Memory B cell (primary cell): ENCODE measurements at regions not wholly inside any gene's neighbourhood (a gene's known extent, or its start where the extent isn't known, plus 50 kb on each side); places are given as distances from the start of the nearest gene placed in this dataset.
"Not testable (repeated sequence)": the region's sequence is repeated elsewhere in the genome, so short reads cannot be mapped to it uniquely, and the experiment has no call there.

ENCODE experiments used
- ATAC-seq: fragments of 150-1000 bp; cut with Tn5 transposase; 2 replicates; pipeline ENCODE4 v1.10.0; 2021; ENCODE audit warnings: low read depth, mild to moderate bottlenecking, moderate library complexity
- DNase-seq, 2 donors: peaks; one replicate each; pipeline ENCODE4 v3.0.0; 2022; ENCODE audit warnings: low spot score in 2 of 2
- H3K27ac Mint-ChIP-seq: one replicate; pipeline ENCODE4 v1.8.0; 2022; ENCODE audit warnings: mild to moderate bottlenecking, moderate library complexity, mixed read lengths
- H3K27me3 Mint-ChIP-seq: one replicate; pipeline ENCODE4 v1.8.0; 2022; ENCODE audit warnings: mixed read lengths
- H3K36me3 Mint-ChIP-seq: one replicate; pipeline ENCODE4 v1.8.0; 2022; ENCODE audit warnings: mild to moderate bottlenecking, mixed read lengths
- H3K4me1 Mint-ChIP-seq: one replicate; pipeline ENCODE4 v1.8.0; 2022; ENCODE audit warnings: mixed read lengths
- H3K4me3 Mint-ChIP-seq: one replicate; pipeline ENCODE4 v1.8.0; 2022; ENCODE audit warnings: mild to moderate bottlenecking, moderate library complexity, mixed read lengths
- H3K9me3 Mint-ChIP-seq: one replicate; pipeline ENCODE4 v1.8.0; 2022; ENCODE audit warnings: mixed read lengths

DNA sequence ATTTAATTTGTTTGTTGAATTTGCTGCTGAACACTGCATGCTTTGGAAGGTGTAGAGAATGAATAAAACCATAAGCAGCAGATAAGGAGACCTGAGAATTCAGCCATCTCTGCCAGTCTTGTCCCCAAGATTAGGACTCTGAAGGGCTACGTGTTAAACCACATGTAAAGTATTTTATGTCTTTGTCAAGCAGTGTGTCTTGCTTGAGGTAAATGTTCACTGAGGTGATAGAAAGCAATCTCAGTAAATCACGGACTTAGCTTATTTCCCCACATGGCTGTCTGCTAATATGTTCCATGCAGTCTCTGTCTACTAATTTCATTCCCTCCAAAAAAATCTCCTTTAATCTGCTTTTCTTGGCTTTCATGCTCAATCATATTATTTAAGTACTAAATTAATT is 467.1 kb downstream of the RAP2B start:
- peaks cover 2% of the 10 kb centered on the region for H3K4me1 Mint-ChIP-seq
- H3K27me3 Mint-ChIP-seq: peaks cover 7% of the 10 kb centered on the region
- no peaks in the 10 kb centered on the region for H3K36me3 Mint-ChIP-seq
- no peak overlapping the region for H3K4me3 Mint-ChIP-seq
- no peak for ATAC-seq
- no peak for DNase-seq
- no peak overlapping the region for H3K27ac Mint-ChIP-seq
- no peaks in the 10 kb centered on the region for H3K9me3 Mint-ChIP-seq

DNA sequence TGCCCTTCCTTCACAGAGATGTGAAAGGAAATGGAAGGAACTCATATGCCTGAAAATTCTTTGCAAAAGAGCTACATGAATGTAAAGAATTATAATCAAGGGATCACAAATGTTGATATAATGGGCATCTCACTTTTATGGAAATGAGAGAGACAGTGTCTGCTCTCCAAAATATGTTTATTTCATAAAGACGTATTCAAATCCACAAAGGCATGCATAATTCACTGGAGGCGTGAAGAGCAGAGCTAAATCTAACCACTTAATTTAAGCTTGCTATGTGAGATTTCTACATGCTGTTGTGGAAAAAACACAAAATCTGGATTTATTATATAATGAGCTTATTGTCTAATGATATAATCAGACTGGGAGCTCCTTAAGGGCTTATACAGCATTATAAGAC is 469.1 kb downstream of the RAP2B start:
- H3K4me3 Mint-ChIP-seq: no peak overlapping the region
- H3K27me3 Mint-ChIP-seq: peaks cover 7% of the 10 kb centered on the region
- peaks cover 2% of the 10 kb centered on the region for H3K4me1 Mint-ChIP-seq
- ATAC-seq (no peak), DNase-seq (no peak)
- no peaks in the 10 kb centered on the region for H3K9me3 Mint-ChIP-seq
- H3K27ac Mint-ChIP-seq: no peak overlapping the region
- H3K36me3 Mint-ChIP-seq: no peaks in the 10 kb centered on the region

DNA sequence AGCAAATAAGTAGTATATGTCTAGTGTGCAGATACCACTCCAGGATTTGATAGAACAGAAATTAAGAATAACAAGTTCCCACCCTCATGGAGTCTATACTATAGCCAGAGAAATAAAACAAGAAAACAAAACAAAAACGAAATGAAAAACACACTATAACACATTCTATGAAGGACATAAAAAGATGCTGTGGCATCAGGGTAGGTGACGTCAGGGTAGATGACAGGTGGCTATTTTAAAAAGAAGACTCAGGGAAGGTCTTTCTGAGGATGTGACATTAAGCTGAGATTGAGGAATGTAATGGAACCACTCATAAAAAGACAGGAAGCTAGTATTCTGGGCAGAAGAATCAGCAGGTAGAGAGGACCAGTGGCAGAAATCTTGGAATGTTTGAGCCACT is 469.6 kb downstream of the RAP2B start:
- no peak for ATAC-seq
- Mint-ChIP-seq H3K36me3 (no peaks in the 10 kb centered on the region), H3K9me3 (no peaks in the 10 kb centered on the region), H3K4me3 (no peak overlapping the region), H3K27me3 (peaks cover 5% of the 10 kb centered on the region), H3K4me1 (peaks cover 2% of the 10 kb centered on the region), H3K27ac (no peak overlapping the region)
- no peak for DNase-seq

DNA sequence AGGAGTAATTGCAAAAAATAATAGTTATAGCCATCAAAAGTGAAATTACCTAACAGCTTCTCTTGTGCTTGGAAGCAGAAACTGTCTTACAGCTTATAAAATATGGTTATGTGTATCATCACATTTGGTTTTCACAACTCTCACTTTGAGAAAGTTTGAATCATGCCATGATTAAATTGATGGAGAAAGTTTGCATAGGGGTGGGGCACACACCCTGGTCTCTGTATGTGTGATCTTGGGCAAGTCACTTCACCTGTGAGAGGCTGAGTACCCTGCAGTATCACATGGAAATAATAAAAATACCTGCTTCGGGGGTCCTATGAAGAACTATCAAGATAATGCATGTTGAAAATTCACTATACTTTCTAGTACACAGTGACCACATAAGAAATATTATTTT is 471.4 kb downstream of the RAP2B start:
- no peaks in the 10 kb centered on the region for H3K36me3 Mint-ChIP-seq
- no peak overlapping the region for H3K27ac Mint-ChIP-seq
- ATAC-seq (no peak), DNase-seq (no peak)
- H3K27me3 Mint-ChIP-seq: peaks cover 7% of the 10 kb centered on the region
- H3K9me3 Mint-ChIP-seq: no peaks in the 10 kb centered on the region
- H3K4me1 Mint-ChIP-seq: peaks cover 2% of the 10 kb centered on the region
- no peak overlapping the region for H3K4me3 Mint-ChIP-seq

DNA sequence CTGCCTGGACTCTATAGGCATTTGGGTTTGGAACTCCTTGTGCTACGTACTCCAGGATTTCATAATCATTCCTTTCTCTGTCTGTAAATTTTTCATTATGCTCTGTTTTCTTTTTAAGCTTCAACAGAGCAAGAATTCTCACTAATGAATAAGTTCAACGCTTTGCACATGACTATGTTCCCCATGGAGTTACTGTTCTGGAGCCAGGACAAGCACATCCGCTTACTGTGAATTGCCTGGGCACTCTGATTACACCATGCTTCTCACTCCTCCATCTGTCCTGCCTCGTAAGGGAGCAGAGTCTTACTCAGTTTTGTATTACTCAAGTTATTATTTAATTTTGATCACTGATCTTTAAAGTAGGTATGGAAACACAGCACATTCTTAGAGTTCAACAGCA is 472.7 kb downstream of the RAP2B start:
- peaks cover 7% of the 10 kb centered on the region for H3K27me3 Mint-ChIP-seq
- ATAC-seq (no peak), DNase-seq (no peak)
- no peaks in the 10 kb centered on the region for H3K36me3 Mint-ChIP-seq
- H3K4me1 Mint-ChIP-seq: peaks cover 2% of the 10 kb centered on the region
- no peak overlapping the region for H3K27ac Mint-ChIP-seq
- no peak overlapping the region for H3K4me3 Mint-ChIP-seq
- H3K9me3 Mint-ChIP-seq: no peaks in the 10 kb centered on the region

DNA sequence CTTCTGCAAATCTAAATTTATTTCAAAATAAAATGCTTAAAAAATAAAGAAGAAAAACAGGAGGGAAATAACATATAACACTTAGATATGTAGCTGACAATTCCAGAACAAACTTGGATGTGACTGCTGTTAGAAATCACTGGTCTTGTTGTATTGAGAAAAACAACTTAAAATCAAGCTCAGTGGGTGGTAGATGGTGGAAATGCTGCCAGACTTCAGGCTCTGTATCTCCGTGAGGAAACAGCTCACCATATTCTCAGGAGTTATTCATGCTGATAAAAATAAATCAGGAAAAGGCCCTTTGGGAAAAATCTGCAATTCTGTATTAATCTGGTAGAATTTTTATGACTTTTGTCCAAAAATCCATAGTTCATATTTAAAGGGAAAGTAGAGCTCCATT is 477.6 kb downstream of the RAP2B start:
- Mint-ChIP-seq H3K27me3 (peaks cover 5% of the 10 kb centered on the region), H3K9me3 (peaks cover 5% of the 10 kb centered on the region), H3K4me1 (no peaks in the 10 kb centered on the region), H3K36me3 (no peaks in the 10 kb centered on the region), H3K4me3 (no peak overlapping the region), H3K27ac (no peak overlapping the region)
- ATAC-seq (no peak), DNase-seq (no peak)

DNA sequence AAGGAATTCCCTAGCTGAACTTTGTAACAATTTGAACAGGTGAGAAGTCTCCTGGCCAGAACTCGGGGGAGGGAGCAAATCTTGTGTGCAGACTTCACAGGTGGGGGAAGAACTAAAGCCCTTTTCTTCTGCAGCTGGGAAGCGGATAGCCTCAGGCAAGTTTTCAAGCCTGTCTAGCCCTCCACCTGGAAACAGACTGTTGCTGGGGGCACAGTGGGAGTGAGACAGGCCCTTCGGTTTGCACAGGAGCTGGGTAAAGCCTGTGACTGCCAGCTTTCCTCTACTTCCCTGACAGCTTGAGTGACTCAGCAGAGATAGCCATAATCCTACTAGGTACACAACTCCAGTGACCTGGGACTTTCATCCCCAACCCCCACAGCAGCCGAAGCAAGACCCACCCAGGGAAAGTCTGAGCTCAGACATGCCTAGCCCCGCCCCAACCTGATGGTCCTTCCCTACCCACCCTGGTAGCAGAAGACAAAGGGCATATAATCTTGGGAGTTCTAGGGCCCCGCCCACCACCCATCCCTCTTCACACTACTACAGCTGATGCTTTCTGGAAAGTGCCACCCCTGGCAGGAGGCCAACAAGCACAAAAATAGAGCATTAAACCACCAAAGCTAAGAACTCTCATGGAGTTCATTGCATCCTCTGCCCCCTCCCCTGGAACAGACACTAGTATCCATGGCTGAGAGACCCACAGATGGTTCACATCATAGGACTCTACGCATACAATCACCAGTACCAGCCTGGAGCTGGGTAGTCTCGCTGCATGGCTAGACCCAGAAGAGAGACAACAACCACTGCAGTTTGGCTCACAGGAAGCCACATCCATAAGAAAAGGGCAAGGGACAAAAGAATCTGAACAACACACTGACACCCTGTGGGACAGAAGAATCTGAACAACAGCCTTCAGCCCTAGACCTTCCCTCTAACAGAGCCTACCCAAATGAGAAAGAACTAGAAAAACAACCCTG is 479.0 kb downstream of the RAP2B start:
- peaks cover 5% of the 10 kb centered on the region for H3K27me3 Mint-ChIP-seq
- no peaks in the 10 kb centered on the region for H3K36me3 Mint-ChIP-seq
- no peak for DNase-seq
- no peak overlapping the region for H3K4me3 Mint-ChIP-seq
- ATAC-seq: no peak
- H3K4me1 Mint-ChIP-seq: no peaks in the 10 kb centered on the region
- no peak overlapping the region for H3K27ac Mint-ChIP-seq
- H3K9me3 Mint-ChIP-seq: peaks cover 5% of the 10 kb centered on the region

DNA sequence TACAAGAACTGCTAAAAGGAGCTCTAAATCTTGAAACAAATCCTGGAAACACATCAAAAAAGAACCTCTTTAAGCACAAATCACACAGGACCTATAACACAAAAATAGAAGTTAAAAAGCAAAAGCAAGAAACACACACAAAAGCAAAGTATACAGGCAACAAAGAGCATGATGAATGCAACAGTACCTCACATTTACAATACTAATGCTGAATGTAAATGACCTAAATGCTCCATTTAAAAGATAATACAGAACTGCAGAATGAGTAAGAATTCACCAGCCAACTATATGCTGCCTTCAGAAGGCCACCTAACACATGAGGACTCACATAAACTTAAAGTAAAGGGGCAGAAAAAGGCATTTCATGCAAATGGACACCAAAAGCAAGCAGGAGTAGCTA is 478.6 kb upstream of the ARHGEF26 start:
- not testable (repeated sequence) for H3K27me3 Mint-ChIP-seq, DNase-seq, ATAC-seq, H3K4me1 Mint-ChIP-seq, H3K4me3 Mint-ChIP-seq, H3K36me3 Mint-ChIP-seq, H3K27ac Mint-ChIP-seq, H3K9me3 Mint-ChIP-seq

DNA sequence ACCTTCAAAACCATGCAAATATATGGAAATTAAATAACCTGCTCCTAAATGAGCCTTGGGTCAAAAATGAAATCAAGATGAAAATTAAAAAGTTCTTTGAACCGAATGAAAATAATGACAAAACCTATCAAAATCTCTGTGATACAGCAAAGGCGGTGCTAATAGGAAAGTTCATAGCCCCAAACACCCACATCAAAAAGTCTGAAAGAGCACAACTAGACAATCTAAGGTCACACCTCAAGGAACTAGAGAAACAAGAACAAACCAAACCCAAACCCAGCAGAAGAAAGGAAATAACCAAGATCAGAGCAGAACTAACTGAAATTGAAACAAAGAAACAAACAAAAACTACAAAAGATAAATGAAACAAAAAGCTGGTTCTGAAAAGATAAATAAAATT is 477.7 kb upstream of the ARHGEF26 start:
- not testable (repeated sequence) for H3K27me3 Mint-ChIP-seq, H3K27ac Mint-ChIP-seq, H3K36me3 Mint-ChIP-seq, H3K4me3 Mint-ChIP-seq, H3K9me3 Mint-ChIP-seq, DNase-seq, H3K4me1 Mint-ChIP-seq, ATAC-seq

DNA sequence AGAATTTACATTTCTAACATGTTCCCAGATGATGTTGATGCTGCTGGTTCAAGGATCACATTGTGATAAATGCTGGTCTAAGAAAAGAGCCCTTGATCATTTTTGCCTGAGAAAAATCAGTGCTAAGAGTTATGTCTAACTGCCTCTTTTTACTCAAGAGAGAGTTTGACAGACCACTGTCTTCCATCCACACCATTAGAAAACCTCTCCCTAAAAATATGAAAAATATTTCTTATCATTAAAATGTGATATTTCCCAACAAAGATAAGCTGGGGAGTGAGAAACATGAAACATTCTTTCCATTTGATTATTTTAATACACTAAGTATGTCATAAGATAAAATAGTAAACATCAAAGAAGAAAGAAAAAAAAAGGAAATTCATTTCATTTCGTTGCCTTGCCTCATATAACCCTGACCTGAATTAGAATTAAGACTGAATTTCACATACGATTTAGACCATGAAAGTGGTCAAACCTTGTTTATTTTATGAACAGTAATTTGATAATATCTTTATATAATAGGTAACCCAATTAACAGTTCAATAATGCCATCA is 471.8 kb upstream of the ARHGEF26 start:
- Mint-ChIP-seq H3K4me1 (no peaks in the 10 kb centered on the region), H3K27ac (no peak overlapping the region), H3K4me3 (no peak overlapping the region), H3K9me3 (no peaks in the 10 kb centered on the region), H3K27me3 (peaks cover 2% of the 10 kb centered on the region), H3K36me3 (no peaks in the 10 kb centered on the region)
- DNase-seq (no peak), ATAC-seq (no peak)

DNA sequence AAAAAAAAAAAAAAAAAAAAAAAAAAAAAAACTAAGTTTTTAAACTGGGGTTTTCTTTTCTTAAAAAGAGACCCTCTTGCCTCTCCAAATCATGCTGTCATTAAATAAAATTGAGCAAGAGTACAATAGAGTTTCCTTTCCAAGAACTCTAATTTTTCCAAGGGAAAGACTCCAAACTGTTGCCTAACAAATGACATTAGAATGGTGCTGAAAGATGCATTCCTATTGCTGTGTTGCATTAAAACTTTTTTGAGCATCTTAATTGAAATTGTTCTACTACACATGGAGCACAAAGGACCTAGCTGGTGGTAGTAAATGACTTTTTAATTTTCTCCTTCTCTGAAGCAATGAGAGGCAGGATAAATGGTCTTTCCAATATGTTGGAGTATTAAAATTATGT is 469.1 kb upstream of the ARHGEF26 start:
- H3K27me3 Mint-ChIP-seq: peaks cover 4% of the 10 kb centered on the region
- H3K36me3 Mint-ChIP-seq: no peaks in the 10 kb centered on the region
- H3K27ac Mint-ChIP-seq: no peak overlapping the region
- DNase-seq: no peak
- H3K4me1 Mint-ChIP-seq: no peaks in the 10 kb centered on the region
- no peak overlapping the region for H3K4me3 Mint-ChIP-seq
- H3K9me3 Mint-ChIP-seq: peaks cover 6% of the 10 kb centered on the region
- no peak for ATAC-seq

DNA sequence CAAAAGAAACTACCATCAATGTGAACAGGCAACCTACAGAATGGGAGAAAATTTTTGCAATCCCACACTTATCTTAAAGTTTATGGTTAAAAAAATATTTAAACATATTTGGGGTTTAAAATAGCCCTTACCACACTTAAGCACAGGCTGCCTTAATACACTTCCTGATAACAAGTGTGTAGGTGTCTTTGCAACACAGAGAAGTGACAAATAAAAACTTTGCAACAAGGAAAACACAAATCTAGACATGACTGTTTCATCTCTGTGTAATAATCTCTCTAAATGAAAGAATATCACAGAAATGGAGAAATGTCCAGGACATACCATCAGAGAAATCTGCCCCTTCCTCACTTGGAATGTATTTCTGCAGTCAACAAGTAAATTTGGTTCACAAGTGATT is 464.1 kb upstream of the ARHGEF26 start:
- no peak overlapping the region for H3K4me3 Mint-ChIP-seq
- H3K36me3 Mint-ChIP-seq: no peaks in the 10 kb centered on the region
- no peak overlapping the region for H3K27ac Mint-ChIP-seq

DNA sequence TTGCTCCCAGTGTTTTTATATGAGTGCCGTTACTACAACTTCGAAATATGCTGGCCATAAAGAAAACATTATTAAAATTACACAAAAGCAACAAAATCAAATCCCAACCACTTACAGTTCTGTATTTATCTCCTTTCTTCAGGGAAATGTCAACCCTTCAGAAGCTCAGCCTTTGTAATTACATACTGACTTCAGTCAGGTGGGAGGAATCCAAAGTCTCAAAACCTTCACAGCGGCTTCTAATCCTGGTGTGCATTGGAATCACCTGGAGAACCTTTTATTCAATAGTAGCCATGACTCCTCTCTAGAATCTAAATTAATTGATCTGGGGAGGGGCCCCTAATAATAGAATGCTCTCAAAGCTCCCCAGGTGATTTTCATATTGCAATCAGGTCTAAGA is 463.7 kb upstream of the ARHGEF26 start:
- ATAC-seq (no peak), DNase-seq (no peak)
- Mint-ChIP-seq H3K36me3 (no peaks in the 10 kb centered on the region), H3K27ac (no peak overlapping the region), H3K27me3 (peaks cover 2% of the 10 kb centered on the region), H3K4me3 (no peak overlapping the region), H3K9me3 (peaks cover 6% of the 10 kb centered on the region), H3K4me1 (no peaks in the 10 kb centered on the region)

More for the DNA sequence above, 464.1 kb upstream of the ARHGEF26 start:
- Mint-ChIP-seq H3K4me1 (no peaks in the 10 kb centered on the region), H3K9me3 (peaks cover 6% of the 10 kb centered on the region), H3K27me3 (peaks cover 2% of the 10 kb centered on the region)
- DNase-seq (no peak), ATAC-seq (no peak)

DNA sequence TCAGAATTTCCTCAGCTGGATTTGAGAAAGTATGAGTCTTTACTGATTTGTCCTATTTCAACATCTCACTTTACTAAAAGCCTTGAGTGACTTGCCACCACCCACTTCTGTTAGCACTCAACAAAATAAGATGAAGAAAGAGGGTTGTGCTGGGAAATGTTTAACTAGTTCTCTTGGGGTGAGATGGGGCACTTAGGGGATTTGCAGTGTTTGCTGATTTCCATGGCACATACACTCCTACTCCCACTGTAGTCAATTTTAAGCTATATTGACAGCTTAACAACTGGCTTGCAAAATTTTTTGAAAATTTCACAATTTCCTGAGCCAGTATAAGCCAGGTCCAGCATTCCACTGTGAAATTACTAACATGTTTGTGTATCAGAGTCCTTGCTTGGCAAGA is 463.1 kb upstream of the ARHGEF26 start:
- Mint-ChIP-seq H3K36me3 (no peaks in the 10 kb centered on the region), H3K27me3 (peaks cover 2% of the 10 kb centered on the region)

More for the DNA sequence above, 463.1 kb upstream of the ARHGEF26 start:
- peaks cover 6% of the 10 kb centered on the region for H3K9me3 Mint-ChIP-seq
- H3K27ac Mint-ChIP-seq: no peak overlapping the region
- no peak overlapping the region for H3K4me3 Mint-ChIP-seq
- ATAC-seq: no peak
- DNase-seq: no peak
- H3K4me1 Mint-ChIP-seq: no peaks in the 10 kb centered on the region
